ENCODE measurements at regions not wholly inside any gene's neighbourhood (a gene's known extent, or its start where the extent isn't known, plus 50 kb on each side); places are given as distances from the start of the nearest gene placed in this dataset.

GRCh38 chr3:139267300-139268246, 76.2 kb upstream of the MRPS22 start:
- no peak for TF ChIP-seq POLR2A (IDR thresholded peaks at IDR 0.05; ENCODE audit: low read depth, low read length)
- no peak for TF ChIP-seq TAF1 (IDR thresholded peaks at IDR 0.05; ENCODE audit: borderline replicate concordance, low read depth, low read length)
- TF ChIP-seq POLR2AphosphoS5 (IDR thresholded peaks at IDR 0.05; ENCODE audit: low read depth, low read length) = no peak

Measured in GM12892 (cell line).